CD14-positive monocyte (primary cell): ENCODE measurements at regions not wholly inside any gene's neighbourhood (a gene's known extent, or its start where the extent isn't known, plus 50 kb on each side); places are given as distances from the start of the nearest gene placed in this dataset.

ENCODE experiments used
- DNase-seq, 3 donors: peaks; one replicate each; pipeline ENCODE4 v3.0.0-alpha.2; 2011 to 2022
- H2AFZ ChIP-seq: 2 replicates; pipeline ENCODE4 v1.6.0; 2012; ENCODE audit warnings: mild to moderate bottlenecking, low read depth, low read length, inconsistent platforms; ENCODE audit not compliant: insufficient read depth, poor library complexity, severe bottlenecking
- H3K27ac ChIP-seq, 2 donors: 1 replicate in 1 of 2; 2 replicates in 1 of 2; pipeline ENCODE4 v1.5.1; 2012 to 2013; ENCODE audit warnings: low read length in 2 of 2, control low read depth in 1 of 2, inconsistent platforms in 1 of 2, low read depth in 1 of 2, mild to moderate bottlenecking in 1 of 2
- H3K27me3 ChIP-seq, 2 donors: one replicate each; pipeline versions ENCODE4 v1.6.0 to v1.6.1; 2011 to 2013; ENCODE audit warnings: low read length in 2 of 2; ENCODE audit not compliant: control insufficient read depth in 2 of 2, insufficient read depth in 2 of 2
- H3K36me3 ChIP-seq, 2 donors: replicated peaks in 1 of 2; 1 replicate in 1 of 2; 2 replicates in 1 of 2; pipeline versions ENCODE4 v1.5.1 to v1.6.1; 2012 to 2013; ENCODE audit warnings: low read length in 2 of 2, control low read depth in 1 of 2, inconsistent platforms in 1 of 2, mild to moderate bottlenecking in 1 of 2; ENCODE audit not compliant: insufficient read depth in 2 of 2, control insufficient read depth in 1 of 2
- H3K4me1 ChIP-seq, 2 donors: 1 replicate in 1 of 2; 2 replicates in 1 of 2; pipeline versions ENCODE4 v1.5.1 to v1.6.1; 2012 to 2013; ENCODE audit warnings: low read length in 2 of 2, control low read depth in 1 of 2, inconsistent platforms in 1 of 2, mild to moderate bottlenecking in 1 of 2, moderate library complexity in 1 of 2; ENCODE audit not compliant: insufficient read depth in 2 of 2, control insufficient read depth in 1 of 2
- H3K4me2 ChIP-seq: replicated peaks from 2 replicates; pipeline ENCODE3; 2012; ENCODE audit warnings: low read length, moderate library complexity, mild to moderate bottlenecking; ENCODE audit not compliant: poor library complexity, severe bottlenecking; ENCODE audit errors: extremely low read depth
- H3K4me3 ChIP-seq, 3 experiments: fragments of 200-600 bp in 1 of 3; sonication (generic) in 1 of 3; replicated peaks in 1 of 3; 1 replicate in 2 of 3; 2 replicates in 1 of 3; pipeline ENCODE4 v1.5.1; 2011 to 2013; ENCODE audit warnings: low read length in 3 of 3, mild to moderate bottlenecking in 3 of 3, control low read depth in 2 of 3, low read depth in 2 of 3, inconsistent platforms in 1 of 3, moderate library complexity in 1 of 3
- H3K79me2 ChIP-seq: 2 replicates; pipeline ENCODE4 v1.6.0; 2012; ENCODE audit warnings: mild to moderate bottlenecking, control low read depth, inconsistent platforms, low read length, moderate library complexity; ENCODE audit not compliant: insufficient read depth
- H3K9ac ChIP-seq: 2 replicates; pipeline ENCODE4 v1.6.0; 2017; ENCODE audit warnings: low read length, mild to moderate bottlenecking; ENCODE audit not compliant: insufficient read depth, poor library complexity, severe bottlenecking
- H3K9me3 ChIP-seq, 2 donors: replicated peaks in 1 of 2; 1 replicate in 1 of 2; 2 replicates in 1 of 2; pipeline versions ENCODE4 v1.5.1 to v1.6.1; 2012 to 2013; ENCODE audit warnings: low read length in 2 of 2, control low read depth in 1 of 2; ENCODE audit not compliant: control insufficient read depth in 1 of 2, insufficient read depth in 1 of 2
- H4K20me1 ChIP-seq: 2 replicates; pipeline ENCODE4 v1.6.0; 2012; ENCODE audit warnings: mild to moderate bottlenecking, low read length, control low read depth, moderate library complexity; ENCODE audit not compliant: insufficient read depth
- H3K27ac Mint-ChIP-seq, 7 donors: one replicate each; pipeline ENCODE4 v1.8.0; 2020; ENCODE audit warnings: mild to moderate bottlenecking in 7 of 7, mixed read lengths in 7 of 7, moderate library complexity in 6 of 7, inconsistent platforms in 2 of 7
- H3K27me3 Mint-ChIP-seq, 3 donors: one replicate each; pipeline ENCODE4 v1.8.0; 2021 to 2022; ENCODE audit warnings: low read depth in 3 of 3, mild to moderate bottlenecking in 3 of 3, mixed read lengths in 3 of 3, moderate library complexity in 3 of 3, inconsistent platforms in 1 of 3
- H3K36me3 Mint-ChIP-seq, 2 donors: one replicate each; pipeline ENCODE4 v1.8.0; 2020; ENCODE audit warnings: mixed read lengths in 2 of 2, inconsistent platforms in 1 of 2, mild to moderate bottlenecking in 1 of 2
- H3K4me1 Mint-ChIP-seq: one replicate; pipeline ENCODE4 v1.8.0; 2020; ENCODE audit warnings: mild to moderate bottlenecking, mixed read lengths
- H3K4me3 Mint-ChIP-seq, 2 donors: one replicate each; pipeline ENCODE4 v1.8.0; 2020; ENCODE audit warnings: mild to moderate bottlenecking in 2 of 2, mixed read lengths in 2 of 2, moderate library complexity in 1 of 2
- H3K9me3 Mint-ChIP-seq, 7 donors: one replicate each; pipeline ENCODE4 v1.8.0; 2020 to 2022; ENCODE audit warnings: mixed read lengths in 7 of 7, mild to moderate bottlenecking in 6 of 7, moderate library complexity in 6 of 7, inconsistent platforms in 2 of 7
- CTCF ChIP-seq: fragments of 200-600 bp; IDR thresholded peaks from one replicate; pipeline ENCODE4 v1.8.0; 2022; ENCODE audit warnings: antibody characterized with exemption, mild to moderate bottlenecking
- WGBS: methylation state at CpG from one replicate; pipeline ENCODE4 v1.1.5; 2013; ENCODE audit warnings: missing lambda C conversion rate; ENCODE audit not compliant: insufficient coverage; 5-methylcytosine and 5-hydroxymethylcytosine counted together
- intact Hi-C, 2 donors: fragments of 100-400 bp; cut with micrococcal nuclease; formaldehyde crosslinking; loops; one replicate each; pipeline versions ENCODE4 v1.15.0 to v1.15.1; 2023

- H3K4me1 ChIP-seq = no peaks in the 10 kb centered on the region
- H3K36me3 ChIP-seq = no peaks in the 10 kb centered on the region
- H3K27ac ChIP-seq = no peak overlapping the region
- no peak for TF ChIP-seq CTCF
- no peaks in the 10 kb centered on the region for H4K20me1 ChIP-seq
- intact Hi-C loops = no loop called here
- peaks cover 5% of the 10 kb centered on the region for H3K4me1 Mint-ChIP-seq
- H3K4me3 ChIP-seq = no peak overlapping the region
- no peak overlapping the region for H3K9ac ChIP-seq
- no peak overlapping the region for H3K4me3 Mint-ChIP-seq
- H3K27ac Mint-ChIP-seq = peak overlapping the region in 2 of 7 donors; percentile 18 to 58
- no peaks in the 10 kb centered on the region for H3K27me3 Mint-ChIP-seq
- H3K4me2 ChIP-seq = no peak overlapping the region
- no peak overlapping the region for H2AFZ ChIP-seq
- peak; percentile 1 to 50 (median 1) for DNase-seq
- no peaks in the 10 kb centered on the region for H3K36me3 Mint-ChIP-seq
- no peaks in the 10 kb centered on the region for H3K79me2 ChIP-seq
- no peaks in the 10 kb centered on the region for H3K9me3 ChIP-seq
- peaks cover 0 to 4% (median 0%) of the 10 kb centered on the region in 7 donors for H3K9me3 Mint-ChIP-seq
- no peaks in the 10 kb centered on the region for H3K27me3 ChIP-seq
Measured at GRCh38 chr2:198913394-198914152, 544.2 kb downstream of the SATB2 start.

GRCh38 chr2:198909525-198910267, 548.0 kb downstream of the SATB2 start:
- no CpG with 5 or more reads among the region's 2 CpGs for WGBS
- no peak overlapping the region for H3K9ac ChIP-seq
- H3K79me2 ChIP-seq = no peaks in the 10 kb centered on the region
- TF ChIP-seq CTCF = no peak
- Mint-ChIP-seq H3K27ac (no peak overlapping the region), H3K36me3 (no peaks in the 10 kb centered on the region), H3K27me3 (no peaks in the 10 kb centered on the region), H3K4me1 (peaks cover 5% of the 10 kb centered on the region), H3K4me3 (no peak overlapping the region), H3K9me3 (peaks cover 0 to 4% (median 0%) of the 10 kb centered on the region in 7 donors)
- H2AFZ ChIP-seq = no peak overlapping the region
- no peaks in the 10 kb centered on the region for H3K27me3 ChIP-seq
- no peak overlapping the region for H3K27ac ChIP-seq
- H3K4me1 ChIP-seq = no peaks in the 10 kb centered on the region
- H3K9me3 ChIP-seq = no peaks in the 10 kb centered on the region
- no peaks in the 10 kb centered on the region for H4K20me1 ChIP-seq
- no peak overlapping the region for H3K4me3 ChIP-seq
- no peak overlapping the region for H3K4me2 ChIP-seq
- intact Hi-C loops = no loop called here
- no peak for DNase-seq
- no peaks in the 10 kb centered on the region for H3K36me3 ChIP-seq
